Loucy (cell line): ENCODE measurements at regions not wholly inside any gene's neighbourhood (a gene's known extent, or its start where the extent isn't known, plus 50 kb on each side); places are given as distances from the start of the nearest gene placed in this dataset.

Experiments used
- EZH2phosphoT487 ChIP-seq: fragments of 200-600 bp; IDR thresholded peaks from 2 replicates; pipeline ENCODE4 v1.6.1; 2018; ENCODE audit warnings: antibody characterized with exemption, mild to moderate bottlenecking, moderate library complexity, borderline replicate concordance
- TF ChIP-seq, protein P1 (sequence below): fragments of 200-600 bp; sonication (generic); conservative IDR thresholded peaks from 2 replicates; pipeline ENCODE4 v1.5.1; 2014; ENCODE audit warnings: mild to moderate bottlenecking, antibody characterized with exemption, low read length

GRCh38 chr12:63250486-63250885, 99.5 kb upstream of the AVPR1A start:
- TF ChIP-seq, protein P1, sequence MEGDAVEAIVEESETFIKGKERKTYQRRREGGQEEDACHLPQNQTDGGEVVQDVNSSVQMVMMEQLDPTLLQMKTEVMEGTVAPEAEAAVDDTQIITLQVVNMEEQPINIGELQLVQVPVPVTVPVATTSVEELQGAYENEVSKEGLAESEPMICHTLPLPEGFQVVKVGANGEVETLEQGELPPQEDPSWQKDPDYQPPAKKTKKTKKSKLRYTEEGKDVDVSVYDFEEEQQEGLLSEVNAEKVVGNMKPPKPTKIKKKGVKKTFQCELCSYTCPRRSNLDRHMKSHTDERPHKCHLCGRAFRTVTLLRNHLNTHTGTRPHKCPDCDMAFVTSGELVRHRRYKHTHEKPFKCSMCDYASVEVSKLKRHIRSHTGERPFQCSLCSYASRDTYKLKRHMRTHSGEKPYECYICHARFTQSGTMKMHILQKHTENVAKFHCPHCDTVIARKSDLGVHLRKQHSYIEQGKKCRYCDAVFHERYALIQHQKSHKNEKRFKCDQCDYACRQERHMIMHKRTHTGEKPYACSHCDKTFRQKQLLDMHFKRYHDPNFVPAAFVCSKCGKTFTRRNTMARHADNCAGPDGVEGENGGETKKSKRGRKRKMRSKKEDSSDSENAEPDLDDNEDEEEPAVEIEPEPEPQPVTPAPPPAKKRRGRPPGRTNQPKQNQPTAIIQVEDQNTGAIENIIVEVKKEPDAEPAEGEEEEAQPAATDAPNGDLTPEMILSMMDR: no peak
- no peak for TF ChIP-seq EZH2phosphoT487
